Activated naive CD4-positive, alpha-beta T cell treated with anti-CD3 and anti-CD28 coated beads for 36 hours (primary cell): ENCODE measurements at regions not wholly inside any gene's neighbourhood (a gene's known extent, or its start where the extent isn't known, plus 50 kb on each side); places are given as distances from the start of the nearest gene placed in this dataset.

ENCODE experiments used
- CTCF ChIA-PET: fragments of 350-600 bp; sonication (Branson Sonifier 250); formaldehyde crosslinking; loops from one replicate; lab custom pipeline; 2021; ENCODE audit warnings: antibody characterized with exemption; lab: Charles Lee
- DNase-seq: peaks from one replicate; pipeline ENCODE4 v3.0.0-alpha.2; 2020
- H3K27ac Mint-ChIP-seq: one replicate; pipeline ENCODE4 v1.8.0; 2021; ENCODE audit warnings: mild to moderate bottlenecking, mixed read lengths
- H3K27me3 Mint-ChIP-seq: one replicate; pipeline ENCODE4 v1.8.0; 2021; ENCODE audit warnings: low read depth, mixed read lengths
- H3K36me3 Mint-ChIP-seq: one replicate; pipeline ENCODE4 v1.8.0; 2021; ENCODE audit warnings: low read depth, mixed read lengths
- H3K4me1 Mint-ChIP-seq: one replicate; pipeline ENCODE4 v1.8.0; 2021; ENCODE audit warnings: low read depth, mixed read lengths
- H3K4me3 Mint-ChIP-seq: one replicate; pipeline ENCODE4 v1.8.0; 2021; ENCODE audit warnings: mild to moderate bottlenecking, moderate library complexity, mixed read lengths
- H3K9me3 Mint-ChIP-seq: one replicate; pipeline ENCODE4 v1.8.0; 2021; ENCODE audit warnings: mixed read lengths
- intact Hi-C: fragments of 100-400 bp; cut with micrococcal nuclease; formaldehyde crosslinking; loops from one replicate; pipeline ENCODE4 v1.15.1; 2023

- Mint-ChIP-seq H3K9me3 (no peaks in the 10 kb centered on the region), H3K36me3 (no peaks in the 10 kb centered on the region), H3K27ac (no peak overlapping the region), H3K4me1 (no peaks in the 10 kb centered on the region), H3K27me3 (no peaks in the 10 kb centered on the region), H3K4me3 (no peak overlapping the region)
- no peak for DNase-seq
- CTCF ChIA-PET = no interaction called here
- intact Hi-C loops = no loop called here
Measured at GRCh38 chr10:32163762-32164148, 107.5 kb upstream of the KIF5B start.

DNA sequence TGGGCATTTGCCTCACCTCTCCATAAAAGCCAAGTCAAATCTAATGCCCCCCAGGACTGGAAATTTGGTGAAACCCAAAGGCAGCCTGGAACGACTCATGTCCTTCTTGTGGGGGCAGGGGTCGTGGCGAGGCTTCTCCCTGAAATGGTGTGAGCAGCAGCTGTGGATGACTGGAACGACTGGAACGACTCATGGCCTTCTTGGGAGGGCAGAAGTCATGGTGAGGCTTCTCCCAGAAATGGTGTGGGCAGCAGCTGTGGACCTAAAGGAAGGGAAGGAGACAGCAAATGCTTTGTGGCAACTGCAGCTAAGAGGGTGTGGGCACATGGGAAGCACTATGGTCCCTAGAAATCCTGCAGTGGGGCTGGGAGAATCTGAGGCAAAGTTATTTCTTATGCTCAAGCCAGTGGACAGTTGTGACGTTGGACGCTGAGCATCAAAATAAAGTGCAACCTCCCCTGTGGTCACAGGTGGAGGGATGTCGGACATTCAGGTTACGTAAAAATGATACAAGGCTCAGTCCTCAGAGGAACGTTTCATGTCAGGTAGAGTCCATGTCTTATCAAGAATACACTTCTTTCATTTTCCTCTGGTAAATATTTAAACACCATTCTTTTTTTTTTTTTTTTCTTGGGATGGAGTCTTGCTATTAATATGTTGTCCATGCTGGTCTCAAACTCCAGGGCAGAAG is 107.0 kb upstream of the KIF5B start:
- DNase-seq = no peak
- intact Hi-C loops = no loop called here
- Mint-ChIP-seq H3K36me3 (no peaks in the 10 kb centered on the region), H3K27ac (no peak overlapping the region), H3K4me3 (no peak overlapping the region), H3K4me1 (no peaks in the 10 kb centered on the region), H3K9me3 (no peaks in the 10 kb centered on the region), H3K27me3 (no peaks in the 10 kb centered on the region)
- CTCF ChIA-PET = no interaction called here

GRCh38 chr10:32161586-32161985 is 105.4 kb upstream of the KIF5B start:
- Mint-ChIP-seq H3K4me1 (no peaks in the 10 kb centered on the region), H3K36me3 (no peaks in the 10 kb centered on the region), H3K27me3 (no peaks in the 10 kb centered on the region), H3K9me3 (no peaks in the 10 kb centered on the region), H3K4me3 (no peak overlapping the region), H3K27ac (no peak overlapping the region)
- no peak for DNase-seq
- CTCF ChIA-PET = interaction anchor here (0.6 kb wide), 1 partner anchor 259 kb away, joined by 4 read pairs; no protein-coding TSS in a partner anchor
- intact Hi-C loops = no loop called here

GRCh38 chr10:32160864-32161263 is 104.6 kb upstream of the KIF5B start:
- Mint-ChIP-seq H3K4me3 (no peak overlapping the region), H3K27ac (no peak overlapping the region), H3K9me3 (no peaks in the 10 kb centered on the region), H3K36me3 (no peaks in the 10 kb centered on the region), H3K27me3 (no peaks in the 10 kb centered on the region), H3K4me1 (no peaks in the 10 kb centered on the region)
- intact Hi-C loops = no loop called here
- DNase-seq = no peak
- CTCF ChIA-PET = no interaction called here

- Mint-ChIP-seq H3K4me1 (no peaks in the 10 kb centered on the region), H3K4me3 (no peak overlapping the region), H3K27me3 (no peaks in the 10 kb centered on the region), H3K9me3 (peaks cover 3% of the 10 kb centered on the region), H3K27ac (no peak overlapping the region), H3K36me3 (no peaks in the 10 kb centered on the region)
- DNase-seq = no peak
- intact Hi-C loops = no loop called here
- CTCF ChIA-PET = no interaction called here
Measured at GRCh38 chr10:32159264-32159663, 103.0 kb upstream of the KIF5B start.

GRCh38 chr10:32156031-32156495 is 99.8 kb upstream of the KIF5B start:
- no peak overlapping the region for H3K27ac Mint-ChIP-seq
- peaks cover 4% of the 10 kb centered on the region for H3K4me1 Mint-ChIP-seq
- DNase-seq = no peak
- H3K27me3 Mint-ChIP-seq = no peaks in the 10 kb centered on the region
- no peak overlapping the region for H3K4me3 Mint-ChIP-seq
- H3K9me3 Mint-ChIP-seq = peaks cover 10% of the 10 kb centered on the region
- CTCF ChIA-PET = interaction anchor here (0.7 kb wide), 1 partner anchor 84 kb away, joined by 3 read pairs; no protein-coding TSS in a partner anchor
- intact Hi-C loops = no loop called here
- peaks cover 2% of the 10 kb centered on the region for H3K36me3 Mint-ChIP-seq

DNA sequence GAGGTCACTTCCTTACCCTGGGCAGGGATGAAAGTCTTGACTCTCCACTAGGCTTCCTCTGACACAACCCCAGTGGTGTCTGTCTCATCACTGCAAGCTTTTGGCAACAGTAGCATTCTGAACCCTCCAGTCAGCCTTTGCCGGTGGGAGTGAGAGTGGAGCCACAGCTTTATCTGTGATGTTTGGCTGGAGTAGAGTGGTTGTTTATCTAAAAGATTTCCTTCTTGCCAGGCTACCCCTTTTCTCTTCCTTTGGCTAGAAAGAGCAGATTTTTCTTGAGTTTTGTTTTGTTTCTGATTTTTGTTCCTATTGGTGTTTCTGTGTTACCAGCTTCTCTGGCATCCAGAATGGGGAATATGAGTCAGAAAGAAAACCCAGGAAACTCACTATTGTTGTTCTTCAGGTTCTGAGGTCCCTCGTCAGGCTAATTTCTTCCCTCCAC is 98.9 kb upstream of the KIF5B start:
- H3K4me1 Mint-ChIP-seq = peaks cover 11% of the 10 kb centered on the region
- H3K36me3 Mint-ChIP-seq = peaks cover 2% of the 10 kb centered on the region
- CTCF ChIA-PET = no interaction called here
- peaks cover 10% of the 10 kb centered on the region for H3K9me3 Mint-ChIP-seq
- DNase-seq = no peak
- no peaks in the 10 kb centered on the region for H3K27me3 Mint-ChIP-seq
- intact Hi-C loops = no loop called here
- no peak overlapping the region for H3K27ac Mint-ChIP-seq
- H3K4me3 Mint-ChIP-seq = no peak overlapping the region

- Mint-ChIP-seq H3K4me3 (no peak overlapping the region), H3K27me3 (no peaks in the 10 kb centered on the region), H3K36me3 (peaks cover 2% of the 10 kb centered on the region), H3K9me3 (peaks cover 10% of the 10 kb centered on the region), H3K27ac (no peak overlapping the region), H3K4me1 (peaks cover 21% of the 10 kb centered on the region)
- no peak for DNase-seq
- intact Hi-C loops = no loop called here
- CTCF ChIA-PET = no interaction called here
Measured at GRCh38 chr10:32153931-32154330, 97.7 kb upstream of the KIF5B start.

DNA sequence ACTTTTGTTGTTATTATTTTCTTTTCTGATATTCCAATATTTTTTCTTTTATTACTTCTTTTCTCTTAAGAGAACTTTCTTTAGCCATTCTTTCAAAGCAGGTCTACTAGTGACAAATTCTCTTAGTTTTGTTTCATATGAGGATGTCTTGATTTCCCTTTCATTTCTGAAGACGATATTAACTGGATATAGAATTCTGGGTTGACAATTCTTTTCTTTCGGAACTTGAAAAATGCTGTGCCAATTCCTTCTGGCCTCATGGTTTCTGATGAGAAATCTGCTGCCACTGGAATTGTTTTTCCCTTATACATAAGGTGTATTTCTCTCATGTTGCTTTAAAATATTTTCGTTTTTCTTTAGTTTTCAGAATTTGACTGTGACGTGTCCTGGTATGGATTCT is 97.0 kb upstream of the KIF5B start:
- no peak overlapping the region for H3K27ac Mint-ChIP-seq
- intact Hi-C loops = no loop called here
- H3K9me3 Mint-ChIP-seq = peaks cover 10% of the 10 kb centered on the region
- no peak overlapping the region for H3K4me3 Mint-ChIP-seq
- CTCF ChIA-PET = no interaction called here
- DNase-seq = no peak
- H3K27me3 Mint-ChIP-seq = no peaks in the 10 kb centered on the region
- peaks cover 21% of the 10 kb centered on the region for H3K4me1 Mint-ChIP-seq
- H3K36me3 Mint-ChIP-seq = peaks cover 2% of the 10 kb centered on the region

- H3K27me3 Mint-ChIP-seq = no peaks in the 10 kb centered on the region
- peaks cover 21% of the 10 kb centered on the region for H3K4me1 Mint-ChIP-seq
- peaks cover 2% of the 10 kb centered on the region for H3K36me3 Mint-ChIP-seq
- intact Hi-C loops = no loop called here
- no peak overlapping the region for H3K4me3 Mint-ChIP-seq
- CTCF ChIA-PET = no interaction called here
- peaks cover 10% of the 10 kb centered on the region for H3K9me3 Mint-ChIP-seq
- no peak for DNase-seq
- H3K27ac Mint-ChIP-seq = no peak overlapping the region
Measured at GRCh38 chr10:32151871-32152270, 95.6 kb upstream of the KIF5B start.

GRCh38 chr10:32150532-32151101 is 94.4 kb upstream of the KIF5B start:
- Mint-ChIP-seq H3K27ac (no peak overlapping the region), H3K4me3 (no peak overlapping the region), H3K9me3 (peaks cover 10% of the 10 kb centered on the region), H3K36me3 (peaks cover 2% of the 10 kb centered on the region), H3K4me1 (peaks cover 21% of the 10 kb centered on the region), H3K27me3 (no peaks in the 10 kb centered on the region)
- DNase-seq = no peak
- CTCF ChIA-PET = interaction anchor here (0.7 kb wide), 2 partner anchors 9 to 21 kb away, joined by 4 read pairs; no protein-coding TSS in a partner anchor
- intact Hi-C loops = no loop called here

GRCh38 chr10:32149252-32149955 is 93.2 kb upstream of the KIF5B start:
- Mint-ChIP-seq H3K27ac (no peak overlapping the region), H3K27me3 (no peaks in the 10 kb centered on the region), H3K4me3 (no peak overlapping the region), H3K9me3 (peaks cover 7% of the 10 kb centered on the region), H3K36me3 (peaks cover 2% of the 10 kb centered on the region), H3K4me1 (peaks cover 21% of the 10 kb centered on the region)
- DNase-seq = peak; percentile 34
- intact Hi-C loops = loop anchor here (1.0 kb wide), 1 partner anchor 95 kb away; no protein-coding TSS in a partner anchor
- CTCF ChIA-PET = interaction anchor here (0.6 to 0.7 kb wide), 2 partner anchors 26 to 808 kb away, joined by 3 to 6 read pairs; no protein-coding TSS in a partner anchor
